ENCODE measurements at regions not wholly inside any gene's neighbourhood (a gene's known extent, or its start where the extent isn't known, plus 50 kb on each side); places are given as distances from the start of the nearest gene placed in this dataset.
"Not testable (repeated sequence)": the region's sequence is repeated elsewhere in the genome, so short reads cannot be mapped to it uniquely, and the experiment has no call there.

DNA sequence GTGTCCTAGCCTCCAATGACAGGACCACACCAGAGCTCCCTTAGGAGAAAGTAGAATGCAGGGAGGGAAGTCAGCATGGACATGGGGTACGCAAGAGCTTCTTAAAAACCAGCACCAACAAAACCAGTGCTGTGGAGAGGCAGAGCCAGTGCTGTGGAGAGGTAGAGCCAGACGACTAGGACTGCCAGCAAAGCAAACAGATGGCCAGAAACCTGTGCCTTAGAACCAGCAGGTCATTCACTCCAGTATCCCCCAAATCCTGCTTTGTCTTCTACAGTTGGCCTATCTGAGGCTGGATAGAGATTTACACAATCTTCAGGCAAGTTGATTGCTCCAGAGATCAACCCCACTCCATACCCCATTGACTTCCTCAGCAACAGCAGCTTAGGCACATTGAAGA, 459.9 kb upstream of the CAMK1G start:
- Histone ChIP-seq H2AFZ (ENCODE audit: insufficient read depth, low read depth, low read length, poor library complexity, severe bottlenecking) (no peak overlapping the region), H3K36me3 (replicated peaks in 1 of 2; ENCODE audit: control insufficient read depth in 1 of 2, insufficient read depth in 2 of 2, low read length in 2 of 2) (no peaks in the 10 kb centered on the region), H3K27me3 (ENCODE audit: control insufficient read depth in 2 of 2, insufficient read depth in 2 of 2, low read length in 2 of 2) (no peaks in the 10 kb centered on the region), H3K79me2 (ENCODE audit: insufficient read depth, low read length) (no peaks in the 10 kb centered on the region), H3K9me3 (replicated peaks in 1 of 2; ENCODE audit: control insufficient read depth in 1 of 2, insufficient read depth in 1 of 2, low read length in 2 of 2) (peaks cover 0 to 11% of the 10 kb centered on the region in 2 donors), H3K4me3 (replicated peaks in 1 of 3; ENCODE audit: low read depth in 2 of 3, low read length in 3 of 3) (no peak overlapping the region), H3K4me2 (replicated peaks; ENCODE audit: extremely low read depth, low read length, poor library complexity, severe bottlenecking) (no peak overlapping the region), H3K9ac (ENCODE audit: insufficient read depth, low read length, poor library complexity, severe bottlenecking) (no peak overlapping the region), H4K20me1 (ENCODE audit: insufficient read depth, low read length) (no peaks in the 10 kb centered on the region), H3K27ac (ENCODE audit: low read depth in 1 of 2, low read length in 2 of 2) (no peak overlapping the region), H3K4me1 (ENCODE audit: control insufficient read depth in 1 of 2, insufficient read depth in 2 of 2, low read length in 2 of 2) (no peaks in the 10 kb centered on the region)
- peaks cover 0 to 11% (median 5%) of the 10 kb centered on the region in 7 donors for H3K9me3 Mint-ChIP-seq
- TF ChIP-seq, protein P1, sequence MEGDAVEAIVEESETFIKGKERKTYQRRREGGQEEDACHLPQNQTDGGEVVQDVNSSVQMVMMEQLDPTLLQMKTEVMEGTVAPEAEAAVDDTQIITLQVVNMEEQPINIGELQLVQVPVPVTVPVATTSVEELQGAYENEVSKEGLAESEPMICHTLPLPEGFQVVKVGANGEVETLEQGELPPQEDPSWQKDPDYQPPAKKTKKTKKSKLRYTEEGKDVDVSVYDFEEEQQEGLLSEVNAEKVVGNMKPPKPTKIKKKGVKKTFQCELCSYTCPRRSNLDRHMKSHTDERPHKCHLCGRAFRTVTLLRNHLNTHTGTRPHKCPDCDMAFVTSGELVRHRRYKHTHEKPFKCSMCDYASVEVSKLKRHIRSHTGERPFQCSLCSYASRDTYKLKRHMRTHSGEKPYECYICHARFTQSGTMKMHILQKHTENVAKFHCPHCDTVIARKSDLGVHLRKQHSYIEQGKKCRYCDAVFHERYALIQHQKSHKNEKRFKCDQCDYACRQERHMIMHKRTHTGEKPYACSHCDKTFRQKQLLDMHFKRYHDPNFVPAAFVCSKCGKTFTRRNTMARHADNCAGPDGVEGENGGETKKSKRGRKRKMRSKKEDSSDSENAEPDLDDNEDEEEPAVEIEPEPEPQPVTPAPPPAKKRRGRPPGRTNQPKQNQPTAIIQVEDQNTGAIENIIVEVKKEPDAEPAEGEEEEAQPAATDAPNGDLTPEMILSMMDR (IDR thresholded peaks at IDR 0.05), result no peak
- H3K4me1 Mint-ChIP-seq, result no peaks in the 10 kb centered on the region
- WGBS (ENCODE audit: insufficient coverage), result 43% methylated on average over 1 of the region's 2 CpGs
- no peak for DNase-seq
- no peaks in the 10 kb centered on the region for H3K36me3 Mint-ChIP-seq
- H3K27me3 Mint-ChIP-seq (ENCODE audit: low read depth in 3 of 3), result peaks cover 0 to 3% (median 0%) of the 10 kb centered on the region in 3 donors
- no peak overlapping the region for H3K27ac Mint-ChIP-seq
- H3K4me3 Mint-ChIP-seq, result no peak overlapping the region
- intact Hi-C loops (cut with micrococcal nuclease), result no loop called here

DNA sequence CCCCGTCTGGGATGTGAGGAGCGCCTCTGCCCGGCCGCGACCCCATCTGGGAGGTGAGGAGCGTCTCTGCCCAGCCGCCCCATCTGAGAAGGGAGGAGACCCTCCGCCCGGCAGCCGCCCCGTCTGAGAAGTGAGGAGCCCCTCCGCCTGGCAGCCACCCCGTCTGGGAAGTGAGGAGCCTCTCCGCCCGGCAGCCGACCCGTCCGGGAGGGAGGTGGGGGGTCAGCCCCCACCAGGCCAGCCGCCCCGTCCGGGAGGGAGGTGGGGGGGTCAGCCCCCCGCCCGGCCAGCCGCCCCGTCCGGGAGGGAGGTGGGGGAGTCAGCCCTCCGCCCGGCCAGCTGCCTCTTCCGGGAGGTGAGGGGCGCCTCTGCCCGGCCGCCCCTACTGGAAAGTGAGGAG, 454.4 kb upstream of the CAMK1G start:
- H2AFZ ChIP-seq (ENCODE audit: insufficient read depth, low read depth, low read length, poor library complexity, severe bottlenecking); H4K20me1 ChIP-seq (ENCODE audit: insufficient read depth, low read length); H3K4me2 ChIP-seq (replicated peaks; ENCODE audit: extremely low read depth, low read length, poor library complexity, severe bottlenecking); H3K79me2 ChIP-seq (ENCODE audit: insufficient read depth, low read length); H3K27ac ChIP-seq (ENCODE audit: low read depth in 1 of 2, low read length in 2 of 2); H3K4me1 Mint-ChIP-seq; H3K36me3 ChIP-seq (replicated peaks in 1 of 2; ENCODE audit: control insufficient read depth in 1 of 2, insufficient read depth in 2 of 2, low read length in 2 of 2); H3K4me3 ChIP-seq (replicated peaks in 1 of 3; ENCODE audit: low read depth in 2 of 3, low read length in 3 of 3); intact Hi-C loops (cut with micrococcal nuclease); H3K27me3 ChIP-seq (ENCODE audit: control insufficient read depth in 2 of 2, insufficient read depth in 2 of 2, low read length in 2 of 2); H3K27ac Mint-ChIP-seq; DNase-seq; H3K4me3 Mint-ChIP-seq; H3K36me3 Mint-ChIP-seq; H3K9ac ChIP-seq (ENCODE audit: insufficient read depth, low read length, poor library complexity, severe bottlenecking); H3K9me3 ChIP-seq (replicated peaks in 1 of 2; ENCODE audit: control insufficient read depth in 1 of 2, insufficient read depth in 1 of 2, low read length in 2 of 2); H3K27me3 Mint-ChIP-seq (ENCODE audit: low read depth in 3 of 3); H3K4me1 ChIP-seq (ENCODE audit: control insufficient read depth in 1 of 2, insufficient read depth in 2 of 2, low read length in 2 of 2): not testable (repeated sequence)
- peaks cover 5 to 14% (median 6%) of the 10 kb centered on the region in 7 donors for H3K9me3 Mint-ChIP-seq
- WGBS (ENCODE audit: insufficient coverage), result 100% methylated on average over 5 of the region's 32 CpGs
